Neutrophil (primary cell): ENCODE measurements at regions not wholly inside any gene's neighbourhood (a gene's known extent, or its start where the extent isn't known, plus 50 kb on each side); places are given as distances from the start of the nearest gene placed in this dataset.
"Not testable (repeated sequence)": the region's sequence is repeated elsewhere in the genome, so short reads cannot be mapped to it uniquely, and the experiment has no call there.

Experiments
- H3K27ac ChIP-seq: fragments of 200-600 bp; sonication (generic); 2 replicates; pipeline ENCODE4 v1.5.1; 2016; ENCODE audit warnings: mild to moderate bottlenecking, moderate library complexity
- H3K27me3 ChIP-seq: fragments of 200-600 bp; sonication (generic); 2 replicates; pipeline ENCODE4 v1.6.0; 2016; ENCODE audit warnings: mild to moderate bottlenecking
- H3K36me3 ChIP-seq: fragments of 200-600 bp; sonication (generic); 2 replicates; pipeline ENCODE4 v1.5.1; 2017
- H3K4me1 ChIP-seq, 2 experiments: fragments of 200-600 bp in 1 of 2; sonication (generic) in 1 of 2; 1 replicate in 1 of 2; 2 replicates in 1 of 2; pipeline versions ENCODE4 v1.5.1 to v1.6.1; 2013 to 2016; ENCODE audit warnings: low read depth in 1 of 2, low read length in 1 of 2, mild to moderate bottlenecking in 1 of 2, moderate library complexity in 1 of 2; ENCODE audit not compliant: control insufficient read depth in 1 of 2, insufficient read depth in 1 of 2
- H3K4me3 ChIP-seq, 2 experiments: fragments of 200-600 bp in 1 of 2; sonication (generic) in 1 of 2; 1 replicate in 1 of 2; 2 replicates in 1 of 2; pipeline ENCODE4 v1.5.1; 2013 to 2016; ENCODE audit warnings: low read depth in 1 of 2, low read length in 1 of 2, mild to moderate bottlenecking in 1 of 2, moderate library complexity in 1 of 2
- H3K9me3 ChIP-seq: fragments of 200-600 bp; sonication (generic); 2 replicates; pipeline ENCODE4 v1.5.1; 2016
- CTCF ChIP-seq: fragments of 200-600 bp; sonication (generic); IDR thresholded peaks from 2 replicates; pipeline ENCODE4 v1.5.1; 2016; ENCODE audit warnings: antibody characterized with exemption

DNA sequence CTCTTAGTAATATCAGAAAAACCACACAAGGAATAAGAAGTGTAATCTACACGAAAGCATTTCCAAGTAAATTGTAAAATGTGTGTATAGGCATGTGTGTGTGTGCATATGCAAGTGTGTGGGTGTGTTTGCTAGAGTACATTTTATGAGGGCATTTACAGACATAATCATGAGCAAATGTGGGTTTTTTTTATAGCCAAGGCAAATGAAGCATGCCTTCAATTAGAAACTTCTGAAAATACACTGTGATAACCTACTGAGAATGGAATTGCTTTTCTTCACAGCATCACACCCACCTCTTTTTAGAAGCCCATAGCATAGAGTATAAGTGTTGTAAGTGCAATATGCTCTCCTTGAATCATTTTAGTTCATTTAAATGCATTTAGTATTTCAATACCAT is 1721.1 kb downstream of the GRIK2 start:
- Histone ChIP-seq H3K36me3 (no peaks in the 10 kb centered on the region), H3K4me3 (no peak overlapping the region), H3K9me3 (no peaks in the 10 kb centered on the region), H3K27ac (no peak overlapping the region), H3K27me3 (no peaks in the 10 kb centered on the region), H3K4me1 (no peaks in the 10 kb centered on the region)
- no peak for TF ChIP-seq CTCF

DNA sequence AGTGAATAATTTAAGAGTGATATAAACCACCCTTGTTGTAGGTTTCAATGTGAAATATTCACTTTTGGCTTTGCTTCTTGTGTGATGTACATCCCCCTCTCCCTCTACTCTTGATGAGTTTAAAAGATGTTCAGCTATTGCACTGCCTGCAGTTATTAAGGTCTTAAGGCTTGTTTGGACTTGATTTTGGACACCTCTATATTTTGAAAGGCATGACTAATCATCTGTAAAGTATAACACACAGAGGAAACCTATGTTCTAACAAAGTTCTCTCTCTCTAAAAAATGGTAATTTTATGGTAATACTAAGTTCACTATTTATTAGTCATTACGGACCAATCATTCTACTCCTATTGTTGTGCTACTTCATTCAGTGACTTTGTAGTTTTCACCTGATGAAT is 1719.9 kb downstream of the GRIK2 start:
- Histone ChIP-seq H3K9me3 (no peaks in the 10 kb centered on the region), H3K4me3 (no peak overlapping the region), H3K27me3 (no peaks in the 10 kb centered on the region), H3K4me1 (no peaks in the 10 kb centered on the region), H3K36me3 (no peaks in the 10 kb centered on the region), H3K27ac (no peak overlapping the region)
- TF ChIP-seq CTCF, result no peak

DNA sequence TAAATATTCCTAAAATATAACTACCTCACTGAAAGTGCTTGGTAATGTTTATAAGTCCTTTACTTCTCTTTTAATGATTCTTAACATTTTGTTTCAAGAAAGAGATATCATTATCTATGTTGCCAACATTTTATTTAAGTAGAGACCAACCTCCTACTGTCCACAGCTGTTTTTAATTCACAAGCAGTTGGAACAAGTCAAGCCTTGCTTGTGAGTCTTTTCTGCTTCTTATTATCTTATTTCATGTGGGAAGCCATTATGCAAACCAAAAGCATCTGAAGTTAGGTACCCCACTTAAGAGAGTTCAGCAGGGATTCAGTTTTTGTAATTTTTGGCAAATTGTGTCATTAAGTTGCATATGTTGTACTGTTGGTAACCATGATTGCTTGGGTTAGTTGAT is 1714.5 kb downstream of the GRIK2 start:
- TF ChIP-seq CTCF, result no peak
- Histone ChIP-seq H3K27ac (no peak overlapping the region), H3K4me1 (no peaks in the 10 kb centered on the region), H3K4me3 (no peak overlapping the region), H3K9me3 (no peaks in the 10 kb centered on the region), H3K27me3 (no peaks in the 10 kb centered on the region), H3K36me3 (no peaks in the 10 kb centered on the region)

GRCh38 chr6:103105686-103106085 is 1712.2 kb downstream of the GRIK2 start:
- Histone ChIP-seq H3K4me1 (no peaks in the 10 kb centered on the region), H3K36me3 (no peaks in the 10 kb centered on the region), H3K9me3 (no peaks in the 10 kb centered on the region), H3K27me3 (no peaks in the 10 kb centered on the region), H3K27ac (no peak overlapping the region), H3K4me3 (no peak overlapping the region)
- TF ChIP-seq CTCF, result no peak

DNA sequence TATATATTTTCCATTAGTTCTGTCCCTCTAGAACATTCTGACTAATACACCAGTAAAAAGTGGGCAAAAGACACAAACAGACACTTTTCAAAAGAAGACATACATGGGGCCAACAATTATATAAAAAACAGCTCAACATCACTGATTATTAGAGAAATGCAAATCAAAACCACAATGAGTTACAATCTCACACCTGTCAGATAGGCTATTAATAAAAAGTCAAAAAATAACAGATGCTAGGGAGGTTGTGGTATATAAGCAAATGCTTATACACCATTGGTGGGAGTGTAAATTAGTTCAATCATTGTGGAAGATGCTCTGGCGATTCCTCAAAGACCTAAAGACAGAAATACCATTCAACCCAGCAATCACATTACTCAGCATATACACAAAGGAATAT is 1707.8 kb downstream of the GRIK2 start:
- Histone ChIP-seq H3K27me3 (no peaks in the 10 kb centered on the region), H3K9me3 (no peaks in the 10 kb centered on the region)

GRCh38 chr6:103092414-103092813 is 1698.9 kb downstream of the GRIK2 start:
- not testable (repeated sequence) for H3K36me3 ChIP-seq, H3K27ac ChIP-seq, H3K4me1 ChIP-seq, H3K27me3 ChIP-seq, H3K4me3 ChIP-seq, H3K9me3 ChIP-seq

More for the DNA sequence above, 1707.8 kb downstream of the GRIK2 start:
- Histone ChIP-seq H3K4me3 (no peak overlapping the region), H3K4me1 (no peaks in the 10 kb centered on the region), H3K27ac (no peak overlapping the region), H3K36me3 (no peaks in the 10 kb centered on the region)
- no peak for TF ChIP-seq CTCF
